IPS-NIHi11 (cell line): ENCODE measurements at regions not wholly inside any gene's neighbourhood (a gene's known extent, or its start where the extent isn't known, plus 50 kb on each side); places are given as distances from the start of the nearest gene placed in this dataset.

Experiments used
- DNase-seq: peaks from one replicate; pipeline ENCODE4 v3.0.0; 2012; ENCODE audit warnings: mixed read lengths, low spot score

GRCh38 chr4:110961066-110961465 is 338.2 kb upstream of the PITX2 start:
- DNase-seq, result no peak

GRCh38 chr4:110962616-110963015 is 339.7 kb upstream of the PITX2 start:
- no peak for DNase-seq

GRCh38 chr4:110963662-110964280 is 340.9 kb upstream of the PITX2 start:
- no peak for DNase-seq

- no peak for DNase-seq
These were observed 345.1 kb upstream of the PITX2 start for GRCh38 chr4:110967936-110968335.

- DNase-seq, result peak; percentile 72
These were observed 347.8 kb upstream of the PITX2 start for GRCh38 chr4:110970642-110971041.

- no peak for DNase-seq
These were observed 352.5 kb upstream of the PITX2 start for GRCh38 chr4:110975338-110975737.

GRCh38 chr4:110977554-110977953 is 354.7 kb upstream of the PITX2 start:
- DNase-seq, result no peak

- no peak for DNase-seq
These were observed 355.9 kb upstream of the PITX2 start for GRCh38 chr4:110978761-110979160.

- DNase-seq, result no peak
These were observed 359.6 kb upstream of the PITX2 start for GRCh38 chr4:110982486-110982885.

GRCh38 chr4:110988722-110989121 is 365.8 kb upstream of the PITX2 start:
- no peak for DNase-seq

- DNase-seq, result no peak
These were observed 366.2 kb upstream of the PITX2 start for GRCh38 chr4:110989125-110989524.

GRCh38 chr4:110994781-110995180 is 371.9 kb upstream of the PITX2 start:
- DNase-seq, result no peak

- DNase-seq, result no peak
These were observed 375.4 kb upstream of the PITX2 start for GRCh38 chr4:110998320-110998719.

GRCh38 chr4:111011458-111011857 is 388.6 kb upstream of the PITX2 start:
- peak; percentile 43 for DNase-seq

- no peak for DNase-seq
These were observed 391.0 kb upstream of the PITX2 start for GRCh38 chr4:111013846-111014245.

- DNase-seq, result no peak
These were observed 391.7 kb upstream of the PITX2 start for GRCh38 chr4:111014537-111014936.

- no peak for DNase-seq
These were observed 393.5 kb upstream of the PITX2 start for GRCh38 chr4:111016416-111016815.

GRCh38 chr4:111018216-111018615 is 395.3 kb upstream of the PITX2 start:
- DNase-seq, result no peak

GRCh38 chr4:111020476-111020875 is 397.6 kb upstream of the PITX2 start:
- no peak for DNase-seq

- DNase-seq, result no peak
These were observed 398.1 kb upstream of the PITX2 start for GRCh38 chr4:111020961-111021360.

- DNase-seq, result no peak
These were observed 399.9 kb upstream of the PITX2 start for GRCh38 chr4:111022758-111023157.

GRCh38 chr4:111027526-111027925 is 404.6 kb upstream of the PITX2 start:
- no peak for DNase-seq

GRCh38 chr4:111028795-111029194 is 405.9 kb upstream of the PITX2 start:
- no peak for DNase-seq

- DNase-seq, result no peak
These were observed 408.2 kb upstream of the PITX2 start for GRCh38 chr4:111031001-111031579.
